B cell (primary cell): ENCODE measurements at regions not wholly inside any gene's neighbourhood (a gene's known extent, or its start where the extent isn't known, plus 50 kb on each side); places are given as distances from the start of the nearest gene placed in this dataset.

Source experiments
- ATAC-seq: fragments of 200-7000 bp; cut with Tn5 transposase; one replicate; pipeline ENCODE4 v1.10.0; 2021; ENCODE audit warnings: low read depth, mild to moderate bottlenecking, moderate number of reproducible peaks, moderate library complexity
- CTCF ChIA-PET: fragments of 350-600 bp; sonication (Branson Sonifier 250); formaldehyde crosslinking; loops from one replicate; lab custom pipeline; 2021; ENCODE audit warnings: antibody characterized with exemption, inconsistent platforms; lab: Charles Lee
- POLR2A ChIA-PET: fragments of 350-600 bp; sonication (Branson Sonifier 250); formaldehyde crosslinking; loops from one replicate; lab custom pipeline; 2021; ENCODE audit warnings: antibody characterized with exemption; lab: Charles Lee
- DNase-seq: peaks from one replicate; pipeline ENCODE4 v3.0.0; 2013
- H2AFZ ChIP-seq: 2 replicates; pipeline ENCODE4 v1.6.1; 2012; ENCODE audit warnings: mild to moderate bottlenecking, low read depth, low read length; ENCODE audit not compliant: insufficient read depth, poor library complexity, severe bottlenecking
- H3K27ac ChIP-seq, 2 donors: 1 replicate in 1 of 2; 2 replicates in 1 of 2; pipeline ENCODE4 v1.5.1; 2012 to 2013; ENCODE audit warnings: low read length in 2 of 2, mild to moderate bottlenecking in 2 of 2, moderate library complexity in 1 of 2
- H3K27me3 ChIP-seq, 4 experiments: fragments of 200-600 bp in 1 of 4; sonication (generic) in 1 of 4; replicated peaks in 1 of 4; 1 replicate in 2 of 4; 2 replicates in 2 of 4; pipeline versions ENCODE4 v1.6.1 to v1.7.0; 2013 to 2016; ENCODE audit warnings: low read length in 3 of 4, mild to moderate bottlenecking in 2 of 4, mixed read lengths in 1 of 4, moderate library complexity in 1 of 4; ENCODE audit not compliant: insufficient read depth in 4 of 4, control insufficient read depth in 3 of 4; ENCODE audit errors: control extremely low read depth in 1 of 4
- H3K36me3 ChIP-seq, 2 experiments: replicated peaks in 1 of 2; 1 replicate in 1 of 2; 2 replicates in 1 of 2; pipeline versions ENCODE4 v1.6.1 to v1.7.1; 2013; ENCODE audit warnings: low read length in 1 of 2; ENCODE audit not compliant: insufficient read depth in 2 of 2, control insufficient read depth in 1 of 2; ENCODE audit errors: control extremely low read depth in 1 of 2, extremely low read depth in 1 of 2
- H3K4me1 ChIP-seq, 2 donors: fragments of 200-600 bp in 1 of 2; sonication (generic) in 1 of 2; 1 replicate in 1 of 2; 2 replicates in 1 of 2; pipeline versions ENCODE4 v1.5.1 to v1.6.1; 2013 to 2017; ENCODE audit warnings: low read length in 2 of 2; ENCODE audit not compliant: control insufficient read depth in 2 of 2, insufficient read depth in 2 of 2
- H3K4me2 ChIP-seq: replicated peaks from 2 replicates; pipeline ENCODE3; 2012; ENCODE audit warnings: mild to moderate bottlenecking, low read depth, low read length; ENCODE audit not compliant: poor library complexity, severe bottlenecking
- H3K4me3 ChIP-seq, 5 experiments: fragments of 200-600 bp in 1 of 5; sonication (generic) in 1 of 5; 1 replicate in 3 of 5; 2 replicates in 2 of 5; pipeline versions ENCODE4 v1.5.1 to v1.7.0; 2011 to 2016; ENCODE audit warnings: low read length in 4 of 5, mild to moderate bottlenecking in 4 of 5, low read depth in 2 of 5, control low read depth in 1 of 5, moderate library complexity in 1 of 5; ENCODE audit not compliant: insufficient read depth in 1 of 5; ENCODE audit errors: control extremely low read depth in 1 of 5, extremely low read depth in 1 of 5
- H3K79me2 ChIP-seq: fragments of 200-600 bp; sonication (generic); one replicate; pipeline ENCODE4 v1.6.0; 2016; ENCODE audit warnings: low read length; ENCODE audit not compliant: control insufficient read depth, insufficient read depth
- H3K9ac ChIP-seq: fragments of 200-600 bp; sonication (generic); 2 replicates; pipeline ENCODE4 v1.6.1; 2017; ENCODE audit warnings: mild to moderate bottlenecking, low read length, moderate library complexity
- H3K9me3 ChIP-seq, 3 donors: one replicate each; pipeline versions ENCODE4 v1.6.1 to v1.7.1; 2013; ENCODE audit warnings: low read length in 2 of 3; ENCODE audit not compliant: control insufficient read depth in 2 of 3, insufficient read depth in 1 of 3; ENCODE audit errors: control extremely low read depth in 1 of 3
- H4K20me1 ChIP-seq: 2 replicates; pipeline ENCODE4 v1.6.0; 2012; ENCODE audit warnings: mild to moderate bottlenecking, low read length; ENCODE audit not compliant: insufficient read depth, control insufficient read depth, poor library complexity, severe bottlenecking
- H3K27ac Mint-ChIP-seq: one replicate; pipeline ENCODE4 v1.8.0; 2021; ENCODE audit warnings: mixed read lengths
- H3K27me3 Mint-ChIP-seq: one replicate; pipeline ENCODE4 v1.8.0; 2021; ENCODE audit warnings: mixed read lengths
- H3K4me1 Mint-ChIP-seq: one replicate; pipeline ENCODE4 v1.8.0; 2021; ENCODE audit warnings: mixed read lengths
- H3K4me3 Mint-ChIP-seq: one replicate; pipeline ENCODE4 v1.8.0; 2021; ENCODE audit warnings: mixed read lengths
- H3K9me3 Mint-ChIP-seq: one replicate; pipeline ENCODE4 v1.8.0; 2022; ENCODE audit warnings: mixed read lengths; ENCODE audit not compliant: insufficient read depth
- CTCF ChIP-seq: fragments of 200-600 bp; IDR thresholded peaks from one replicate; pipeline ENCODE4 v1.8.0; 2022; ENCODE audit warnings: antibody characterized with exemption, mild to moderate bottlenecking
- EZH2 ChIP-seq: IDR thresholded peaks from 2 replicates; pipeline ENCODE4 v1.6.1; 2012; ENCODE audit warnings: borderline replicate concordance, low read depth, mild to moderate bottlenecking, moderate library complexity, low read length; ENCODE audit not compliant: insufficient read depth, poor library complexity, severe bottlenecking
- WGBS: methylation state at CpG from one replicate; pipeline ENCODE4 v1.1.5; 2013; ENCODE audit warnings: missing lambda C conversion rate; ENCODE audit not compliant: insufficient coverage; 5-methylcytosine and 5-hydroxymethylcytosine counted together
- intact Hi-C: fragments of 100-400 bp; cut with micrococcal nuclease; formaldehyde crosslinking; loops from one replicate; pipeline ENCODE4 v1.10.0; 2022

DNA sequence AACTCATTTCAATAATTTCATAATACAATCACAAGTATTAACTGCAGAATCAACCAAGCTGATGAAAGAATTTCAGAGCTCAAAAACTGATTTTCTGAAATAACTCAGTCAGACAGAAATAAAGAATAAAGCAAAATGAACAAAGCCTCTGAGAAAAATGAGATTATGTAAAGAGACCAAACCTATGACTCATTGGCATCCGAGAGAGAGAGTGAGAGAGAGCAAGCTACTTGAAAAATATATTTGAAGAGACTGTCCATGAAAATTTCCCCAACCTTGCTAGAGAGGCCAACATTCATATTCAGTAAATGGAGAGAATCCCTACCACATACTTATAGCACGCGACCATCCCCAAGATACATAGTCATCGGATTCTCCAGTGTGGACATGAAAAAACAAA lies 1376.4 kb downstream of the CDH11 start:
- Histone ChIP-seq H3K9ac (no peak overlapping the region), H3K4me1 (no peaks in the 10 kb centered on the region), H3K79me2 (no peaks in the 10 kb centered on the region), H3K36me3 (no peaks in the 10 kb centered on the region), H3K27me3 (no peaks in the 10 kb centered on the region), H3K27ac (no peak overlapping the region), H3K9me3 (peaks cover 0 to 9% (median 0%) of the 10 kb centered on the region in 3 donors), H4K20me1 (no peaks in the 10 kb centered on the region), H2AFZ (no peak overlapping the region), H3K4me2 (no peak overlapping the region), H3K4me3 (no peak overlapping the region)
- no CpG with 5 or more reads among the region's 4 CpGs for WGBS
- Mint-ChIP-seq H3K27ac (no peak overlapping the region), H3K27me3 (no peaks in the 10 kb centered on the region), H3K4me3 (no peak overlapping the region), H3K4me1 (no peaks in the 10 kb centered on the region), H3K9me3 (peaks cover 6% of the 10 kb centered on the region)
- intact Hi-C loops: no loop called here
- no peak for ATAC-seq
- DNase-seq: no peak
- ChIA-PET CTCF (no interaction called here), POLR2A (no interaction called here)
- TF ChIP-seq CTCF: no peak
- TF ChIP-seq EZH2: no peak

DNA sequence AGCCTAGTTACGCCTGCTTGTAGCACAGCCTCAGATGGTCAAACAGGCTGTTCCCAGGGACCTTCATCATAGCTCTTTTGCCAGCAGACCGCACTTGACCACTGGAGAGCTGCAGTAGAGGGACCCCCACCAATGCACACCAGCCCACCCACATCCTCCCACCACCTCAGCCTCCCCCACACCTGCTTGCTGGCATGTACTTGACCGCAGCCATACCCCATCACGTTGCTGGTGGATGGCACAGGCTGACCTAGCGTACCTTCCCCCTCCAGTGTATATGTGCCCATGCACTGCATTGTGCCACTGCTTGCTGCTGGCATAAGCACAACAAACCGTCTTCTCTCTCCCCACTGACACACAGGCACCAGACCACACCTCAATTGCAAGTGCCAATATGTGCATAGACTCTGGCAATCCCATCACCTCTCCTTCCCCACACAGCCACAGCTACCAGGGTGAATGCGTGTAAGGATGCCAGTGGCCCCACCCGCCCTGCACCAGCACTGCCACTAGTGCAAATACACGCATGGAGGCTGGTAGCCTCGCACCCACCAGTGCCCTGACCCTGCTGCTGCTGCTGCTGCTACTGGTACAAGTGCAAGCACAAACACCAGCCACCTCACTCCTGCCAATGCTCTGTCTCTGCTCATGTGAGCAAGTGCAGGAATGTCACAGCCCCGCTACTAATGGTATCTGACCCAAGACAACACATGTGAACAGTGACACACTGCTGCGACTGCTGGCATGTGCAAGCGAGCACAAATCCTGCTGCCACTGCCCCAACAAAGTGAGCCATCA lies 1377.6 kb downstream of the CDH11 start:
- H3K4me3 Mint-ChIP-seq: no peak overlapping the region
- no peak for DNase-seq
- CTCF ChIA-PET: no interaction called here
- peaks cover 0 to 9% (median 0%) of the 10 kb centered on the region in 3 donors for H3K9me3 ChIP-seq
- H3K4me3 ChIP-seq: no peak overlapping the region
- H3K4me2 ChIP-seq: no peak overlapping the region
- no peaks in the 10 kb centered on the region for H3K4me1 ChIP-seq
- no peaks in the 10 kb centered on the region for H3K79me2 ChIP-seq
- H3K9me3 Mint-ChIP-seq: peaks cover 6% of the 10 kb centered on the region
- no peak overlapping the region for H3K27ac ChIP-seq
- no peak overlapping the region for H3K9ac ChIP-seq
- H3K27ac Mint-ChIP-seq: no peak overlapping the region
- H4K20me1 ChIP-seq: no peaks in the 10 kb centered on the region
- H3K27me3 Mint-ChIP-seq: no peaks in the 10 kb centered on the region
- no peaks in the 10 kb centered on the region for H3K36me3 ChIP-seq
- no peaks in the 10 kb centered on the region for H3K27me3 ChIP-seq
- no peaks in the 10 kb centered on the region for H3K4me1 Mint-ChIP-seq
- TF ChIP-seq EZH2 (no peak), CTCF (no peak)
- POLR2A ChIA-PET: no interaction called here
- ATAC-seq: no peak
- WGBS: 91% methylated on average over 13 of the region's 13 CpGs
- intact Hi-C loops: no loop called here
- H2AFZ ChIP-seq: no peak overlapping the region
